ENCODE measurements at regions not wholly inside any gene's neighbourhood (a gene's known extent, or its start where the extent isn't known, plus 50 kb on each side); places are given as distances from the start of the nearest gene placed in this dataset.

DNA sequence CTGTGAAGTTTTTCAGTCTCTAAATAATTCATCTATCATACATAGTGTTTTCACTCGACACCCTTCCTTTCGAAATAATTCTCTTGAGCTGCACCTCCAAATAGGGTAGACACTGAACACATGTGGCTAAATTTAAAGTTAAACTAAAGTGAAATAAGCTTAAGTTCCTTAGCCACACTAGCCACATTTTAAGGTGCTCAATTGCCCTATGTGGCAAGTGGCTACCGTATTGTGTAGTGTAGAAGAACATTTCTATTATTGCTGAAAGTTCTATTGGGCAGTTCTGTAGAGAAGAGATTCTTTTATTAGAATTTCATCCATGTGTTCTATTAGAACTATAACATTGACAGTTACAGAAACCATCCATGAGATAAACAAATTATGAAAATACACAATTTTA lies 107.0 kb upstream of the CTSO start:
- Histone ChIP-seq H3K27ac (no peak overlapping the region), H3K4me1 (no peaks in the 10 kb centered on the region), H3K4me3 (no peak overlapping the region), H3K27me3 (no peaks in the 10 kb centered on the region), H3K36me3 (no peaks in the 10 kb centered on the region), H3K9me3 (no peaks in the 10 kb centered on the region)
- 87 to 92% methylated on average over 3 of the region's 3 CpGs for WGBS, 2 donors
- TF ChIP-seq POLR2A (IDR thresholded peaks at IDR 0.05) (no peak), EP300 (IDR thresholded peaks at IDR 0.05) (no peak)
- TF ChIP-seq, protein P1, sequence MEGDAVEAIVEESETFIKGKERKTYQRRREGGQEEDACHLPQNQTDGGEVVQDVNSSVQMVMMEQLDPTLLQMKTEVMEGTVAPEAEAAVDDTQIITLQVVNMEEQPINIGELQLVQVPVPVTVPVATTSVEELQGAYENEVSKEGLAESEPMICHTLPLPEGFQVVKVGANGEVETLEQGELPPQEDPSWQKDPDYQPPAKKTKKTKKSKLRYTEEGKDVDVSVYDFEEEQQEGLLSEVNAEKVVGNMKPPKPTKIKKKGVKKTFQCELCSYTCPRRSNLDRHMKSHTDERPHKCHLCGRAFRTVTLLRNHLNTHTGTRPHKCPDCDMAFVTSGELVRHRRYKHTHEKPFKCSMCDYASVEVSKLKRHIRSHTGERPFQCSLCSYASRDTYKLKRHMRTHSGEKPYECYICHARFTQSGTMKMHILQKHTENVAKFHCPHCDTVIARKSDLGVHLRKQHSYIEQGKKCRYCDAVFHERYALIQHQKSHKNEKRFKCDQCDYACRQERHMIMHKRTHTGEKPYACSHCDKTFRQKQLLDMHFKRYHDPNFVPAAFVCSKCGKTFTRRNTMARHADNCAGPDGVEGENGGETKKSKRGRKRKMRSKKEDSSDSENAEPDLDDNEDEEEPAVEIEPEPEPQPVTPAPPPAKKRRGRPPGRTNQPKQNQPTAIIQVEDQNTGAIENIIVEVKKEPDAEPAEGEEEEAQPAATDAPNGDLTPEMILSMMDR (IDR thresholded peaks at IDR 0.05), result no peak
- no peak for DNase-seq (ENCODE audit: low spot score in 2 of 2)

DNA sequence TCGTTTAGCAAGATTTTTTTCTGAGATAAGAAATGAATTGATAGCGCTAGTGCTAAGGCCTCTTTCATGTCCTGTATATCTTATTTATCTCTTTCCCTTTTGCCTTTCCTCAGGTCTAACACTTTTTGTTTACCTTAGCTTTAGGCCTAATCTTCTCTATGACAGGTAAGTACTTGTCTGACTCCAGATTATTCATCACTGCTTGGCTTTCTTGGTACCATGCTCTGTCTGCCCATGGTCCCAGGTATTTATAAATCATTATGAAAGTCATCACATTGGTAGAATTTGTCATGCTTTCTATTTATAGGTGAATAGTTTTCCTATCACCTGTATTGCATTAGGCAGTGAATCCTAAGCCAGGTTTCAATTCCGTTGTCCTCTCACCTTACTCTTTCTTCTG lies 99.5 kb upstream of the CTSO start:
- no peak for DNase-seq (ENCODE audit: low spot score in 2 of 2)
- Histone ChIP-seq H3K27me3 (no peaks in the 10 kb centered on the region), H3K36me3 (no peaks in the 10 kb centered on the region), H3K27ac (no peak overlapping the region), H3K9me3 (no peaks in the 10 kb centered on the region), H3K4me3 (no peak overlapping the region), H3K4me1 (no peaks in the 10 kb centered on the region)
- TF ChIP-seq, protein P1 (IDR thresholded peaks at IDR 0.05), result no peak
- TF ChIP-seq POLR2A (IDR thresholded peaks at IDR 0.05), result no peak
- TF ChIP-seq EP300 (IDR thresholded peaks at IDR 0.05), result no peak
- 60 to 84% methylated on average over 3 of the region's 3 CpGs for WGBS, 2 donors

DNA sequence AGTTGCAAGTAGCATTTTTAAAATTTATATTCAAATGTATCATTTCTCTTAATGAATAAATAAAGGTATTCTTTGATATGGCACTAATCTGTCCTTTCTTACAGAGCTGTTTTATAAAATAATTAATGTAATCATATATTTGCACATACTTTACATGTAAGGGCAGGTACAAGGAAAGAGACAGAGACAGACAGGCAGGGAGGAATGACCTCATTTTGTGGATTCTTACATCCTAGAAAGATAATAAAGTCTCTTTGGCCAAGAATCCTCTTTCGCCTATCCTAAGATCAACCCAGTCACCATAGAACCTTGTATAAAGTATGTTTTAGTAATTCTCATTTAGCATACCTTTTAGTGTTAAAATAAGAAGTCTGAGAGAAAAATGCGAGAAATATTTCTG lies 98.5 kb upstream of the CTSO start:
- no peaks in the 10 kb centered on the region for H3K9me3 ChIP-seq
- TF ChIP-seq EP300 (IDR thresholded peaks at IDR 0.05) (no peak), POLR2A (IDR thresholded peaks at IDR 0.05) (no peak)
- TF ChIP-seq, protein P1 (IDR thresholded peaks at IDR 0.05), result no peak
- no peaks in the 10 kb centered on the region for H3K36me3 ChIP-seq
- H3K4me3 ChIP-seq, result no peak overlapping the region
- no peaks in the 10 kb centered on the region for H3K4me1 ChIP-seq
- no peak overlapping the region for H3K27ac ChIP-seq
- DNase-seq (ENCODE audit: low spot score in 2 of 2), result no peak
- WGBS, 2 donors, result 94 to 96% methylated on average over 2 of the region's 2 CpGs
- no peaks in the 10 kb centered on the region for H3K27me3 ChIP-seq

DNA sequence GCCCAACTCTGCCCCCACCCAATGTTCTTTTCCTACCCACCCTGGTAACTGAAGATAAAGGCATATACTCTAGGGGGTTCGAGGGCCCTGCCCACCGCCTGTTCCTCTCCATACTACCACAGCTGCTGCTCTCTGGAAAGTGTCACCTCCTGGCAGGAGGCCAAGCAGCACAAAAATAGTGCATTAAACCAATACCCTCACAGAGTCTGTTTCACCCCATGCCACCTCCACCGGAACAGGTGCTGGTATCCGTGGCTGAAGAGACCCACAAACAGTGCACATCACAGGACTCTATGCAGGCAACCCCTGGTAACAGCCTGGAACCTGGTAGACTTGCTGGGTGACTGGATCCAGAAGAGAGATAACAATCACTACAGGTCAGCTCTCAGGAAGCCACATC lies 85.1 kb upstream of the CTSO start:
- no peak overlapping the region for H3K4me3 ChIP-seq
- 83 to 92% methylated on average over 4 of the region's 4 CpGs for WGBS, 2 donors
- H3K36me3 ChIP-seq, result no peaks in the 10 kb centered on the region
- H3K27ac ChIP-seq, result no peak overlapping the region
- H3K27me3 ChIP-seq, result no peaks in the 10 kb centered on the region
- no peaks in the 10 kb centered on the region for H3K4me1 ChIP-seq
- TF ChIP-seq, protein P1 (IDR thresholded peaks at IDR 0.05), result no peak
- TF ChIP-seq EP300 (IDR thresholded peaks at IDR 0.05) (no peak), POLR2A (IDR thresholded peaks at IDR 0.05) (no peak)
- H3K9me3 ChIP-seq, result no peaks in the 10 kb centered on the region
- no peak for DNase-seq (ENCODE audit: low spot score in 2 of 2)

DNA sequence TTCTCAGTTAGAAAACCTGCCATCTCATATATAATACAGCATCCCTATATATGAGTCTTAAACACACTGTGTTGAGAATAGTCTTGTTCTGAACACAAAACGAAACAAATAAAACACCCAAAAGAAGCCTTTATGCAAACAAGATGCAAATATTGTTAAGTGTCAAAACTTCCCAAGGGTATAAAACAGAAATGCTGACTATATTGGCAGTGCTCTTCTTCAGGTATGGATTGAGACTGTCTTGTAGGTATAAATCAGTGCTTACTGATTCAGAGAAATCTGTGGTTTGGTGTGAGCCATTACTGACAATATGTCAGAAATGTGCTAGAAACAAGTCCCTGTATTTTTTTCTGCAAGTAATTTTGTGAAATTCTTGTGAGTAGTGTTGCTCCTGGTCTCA lies 82.8 kb upstream of the CTSO start:
- TF ChIP-seq POLR2A (IDR thresholded peaks at IDR 0.05), result no peak
- TF ChIP-seq, protein P1 (IDR thresholded peaks at IDR 0.05), result no peak
- no peak for TF ChIP-seq EP300 (IDR thresholded peaks at IDR 0.05)
- DNase-seq (ENCODE audit: low spot score in 2 of 2), result no peak

More for the DNA sequence above, 82.8 kb upstream of the CTSO start:
- H3K27me3 ChIP-seq, result no peaks in the 10 kb centered on the region
- no peaks in the 10 kb centered on the region for H3K9me3 ChIP-seq
- no peaks in the 10 kb centered on the region for H3K4me1 ChIP-seq
- 85 to 91% methylated on average over 1 of the region's 1 CpG for WGBS, 2 donors
- no peak overlapping the region for H3K27ac ChIP-seq
- H3K36me3 ChIP-seq, result no peaks in the 10 kb centered on the region
- no peak overlapping the region for H3K4me3 ChIP-seq
